ENCODE measurements at regions not wholly inside any gene's neighbourhood (a gene's known extent, or its start where the extent isn't known, plus 50 kb on each side); places are given as distances from the start of the nearest gene placed in this dataset.

DNA sequence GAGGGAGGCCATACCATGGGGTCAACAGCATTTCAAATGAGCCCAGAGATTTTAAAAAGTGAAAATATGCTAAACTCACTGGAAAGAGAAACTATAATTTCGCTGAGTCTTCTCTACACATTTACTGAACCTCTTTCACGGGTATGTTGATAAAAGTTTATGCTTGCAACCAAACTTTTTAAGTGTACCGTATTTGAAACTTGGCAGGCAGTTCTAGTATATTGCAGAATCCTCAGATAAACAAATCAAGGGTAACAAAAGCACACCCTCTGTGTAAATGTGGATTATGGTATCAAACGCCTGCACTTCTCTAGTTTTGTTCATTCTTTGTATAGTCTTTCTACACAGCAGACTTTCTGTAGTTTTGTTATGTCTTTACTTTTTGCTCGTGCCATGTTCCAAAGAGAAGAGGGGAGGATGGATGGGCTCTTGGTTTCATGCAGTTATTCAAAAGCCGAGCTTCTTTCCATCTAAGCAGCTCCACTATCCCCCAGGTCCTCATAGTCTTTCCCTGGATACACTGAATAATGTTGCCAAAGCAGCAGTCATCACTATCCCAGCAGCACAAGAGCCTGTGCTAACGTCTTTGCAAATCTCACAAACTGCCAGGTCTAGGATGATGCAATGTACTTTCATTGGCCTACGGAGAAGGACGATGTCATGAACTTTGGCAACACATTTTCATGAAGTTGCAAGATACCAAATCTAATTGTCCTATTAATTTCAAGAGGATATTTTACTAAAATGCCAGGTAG lies 131.2 kb downstream of the MPP7 start:
- no peaks in the 10 kb centered on the region for H3K9me3 ChIP-seq
- no peak overlapping the region for H3K27ac ChIP-seq
- no peaks in the 10 kb centered on the region for H3K27me3 ChIP-seq
- TF ChIP-seq POLR2A (IDR thresholded peaks at IDR 0.05), result no peak
- TF ChIP-seq, protein P1, sequence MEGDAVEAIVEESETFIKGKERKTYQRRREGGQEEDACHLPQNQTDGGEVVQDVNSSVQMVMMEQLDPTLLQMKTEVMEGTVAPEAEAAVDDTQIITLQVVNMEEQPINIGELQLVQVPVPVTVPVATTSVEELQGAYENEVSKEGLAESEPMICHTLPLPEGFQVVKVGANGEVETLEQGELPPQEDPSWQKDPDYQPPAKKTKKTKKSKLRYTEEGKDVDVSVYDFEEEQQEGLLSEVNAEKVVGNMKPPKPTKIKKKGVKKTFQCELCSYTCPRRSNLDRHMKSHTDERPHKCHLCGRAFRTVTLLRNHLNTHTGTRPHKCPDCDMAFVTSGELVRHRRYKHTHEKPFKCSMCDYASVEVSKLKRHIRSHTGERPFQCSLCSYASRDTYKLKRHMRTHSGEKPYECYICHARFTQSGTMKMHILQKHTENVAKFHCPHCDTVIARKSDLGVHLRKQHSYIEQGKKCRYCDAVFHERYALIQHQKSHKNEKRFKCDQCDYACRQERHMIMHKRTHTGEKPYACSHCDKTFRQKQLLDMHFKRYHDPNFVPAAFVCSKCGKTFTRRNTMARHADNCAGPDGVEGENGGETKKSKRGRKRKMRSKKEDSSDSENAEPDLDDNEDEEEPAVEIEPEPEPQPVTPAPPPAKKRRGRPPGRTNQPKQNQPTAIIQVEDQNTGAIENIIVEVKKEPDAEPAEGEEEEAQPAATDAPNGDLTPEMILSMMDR (IDR thresholded peaks at IDR 0.05), result no peak
- no peaks in the 10 kb centered on the region for H3K36me3 ChIP-seq
- H3K4me1 ChIP-seq, result no peaks in the 10 kb centered on the region
- H3K4me3 ChIP-seq, result no peak overlapping the region
- no peak for DNase-seq

DNA sequence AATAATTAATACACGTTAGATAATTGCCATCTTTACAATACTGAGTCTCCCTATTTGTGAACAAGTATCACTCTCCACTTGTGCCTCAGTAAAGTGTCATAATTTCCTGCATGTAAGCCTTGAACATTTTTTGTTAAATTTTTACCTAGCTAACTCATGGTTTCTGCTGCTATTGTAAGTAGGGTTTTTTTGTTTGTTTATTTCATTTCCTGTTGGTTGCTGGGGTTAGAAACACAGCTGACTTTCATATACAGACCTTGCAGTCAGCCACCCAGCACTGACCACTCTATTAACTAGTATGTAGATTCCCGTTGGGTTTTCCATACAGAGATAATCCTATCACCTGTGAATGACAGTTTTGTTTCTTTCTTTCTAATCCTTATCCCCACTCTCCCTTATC lies 133.3 kb downstream of the MPP7 start:
- TF ChIP-seq, protein P1 (IDR thresholded peaks at IDR 0.05), result no peak
- no peak for TF ChIP-seq POLR2A (IDR thresholded peaks at IDR 0.05)
- no peak overlapping the region for H3K4me3 ChIP-seq
- no peak for DNase-seq
- H3K27me3 ChIP-seq, result no peaks in the 10 kb centered on the region
- H3K27ac ChIP-seq, result no peak overlapping the region
- no peaks in the 10 kb centered on the region for H3K36me3 ChIP-seq
- H3K4me1 ChIP-seq, result no peaks in the 10 kb centered on the region
- no peaks in the 10 kb centered on the region for H3K9me3 ChIP-seq

DNA sequence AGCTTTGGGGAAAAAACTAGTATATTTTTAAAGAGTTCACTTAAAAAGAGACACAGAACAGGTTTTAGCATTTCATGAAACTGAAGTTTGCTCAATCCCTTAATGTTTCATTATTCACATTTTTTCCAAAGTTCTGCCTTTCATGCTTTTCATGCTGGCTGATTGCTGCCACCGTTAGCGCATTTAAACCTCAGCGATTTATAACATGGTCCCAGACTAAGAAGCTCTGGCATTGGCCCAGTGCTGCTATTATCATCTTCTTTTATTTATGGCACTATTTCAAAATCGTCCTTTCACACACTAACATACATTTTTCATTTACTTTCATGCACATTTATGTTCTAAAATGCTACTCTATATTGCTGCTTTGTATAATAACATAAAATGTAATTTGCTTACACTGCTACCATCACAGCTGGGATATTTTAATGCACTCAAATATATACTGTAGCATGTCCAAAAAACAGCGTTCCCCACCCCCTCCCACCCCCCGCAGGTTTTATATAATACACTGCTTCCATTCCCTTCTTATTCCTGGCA lies 141.9 kb downstream of the MPP7 start:
- H3K9me3 ChIP-seq, result no peaks in the 10 kb centered on the region
- H3K36me3 ChIP-seq, result no peaks in the 10 kb centered on the region
- no peak overlapping the region for H3K4me3 ChIP-seq
- no peaks in the 10 kb centered on the region for H3K27me3 ChIP-seq
- TF ChIP-seq POLR2A (IDR thresholded peaks at IDR 0.05), result no peak
- H3K27ac ChIP-seq, result no peak overlapping the region
- no peak for DNase-seq
- no peaks in the 10 kb centered on the region for H3K4me1 ChIP-seq

- no peaks in the 10 kb centered on the region for H3K9me3 ChIP-seq
- no peaks in the 10 kb centered on the region for H3K27me3 ChIP-seq
- H3K4me1 ChIP-seq, result no peaks in the 10 kb centered on the region
- no peak overlapping the region for H3K27ac ChIP-seq
- TF ChIP-seq, protein P1 (IDR thresholded peaks at IDR 0.05), result no peak
- no peak for TF ChIP-seq POLR2A (IDR thresholded peaks at IDR 0.05)
- DNase-seq, result no peak
- H3K36me3 ChIP-seq, result no peaks in the 10 kb centered on the region
- no peak overlapping the region for H3K4me3 ChIP-seq
Observed at GRCh38 chr10:28157379-28157778, 145.5 kb downstream of the MPP7 start.

DNA sequence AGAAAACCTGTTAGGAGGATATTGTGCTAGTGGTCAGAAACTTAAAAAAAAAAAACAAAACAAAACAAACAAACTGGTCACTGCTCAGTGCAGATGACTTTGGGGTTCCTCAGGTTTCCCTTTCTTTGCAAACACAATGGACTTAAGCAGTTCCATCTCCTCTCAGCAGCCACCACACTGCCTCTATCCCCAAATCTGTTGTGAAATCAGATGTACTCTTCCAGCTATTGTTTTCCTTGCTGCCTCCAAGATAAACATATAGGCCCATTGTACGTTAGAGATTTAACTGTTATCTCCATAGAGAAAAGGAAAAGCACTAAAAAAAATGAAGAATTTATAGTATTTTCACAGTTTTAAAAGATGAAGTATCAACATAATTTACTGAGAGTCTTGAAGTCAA lies 147.1 kb downstream of the MPP7 start:
- DNase-seq, result no peak
- no peaks in the 10 kb centered on the region for H3K36me3 ChIP-seq
- H3K4me1 ChIP-seq, result no peaks in the 10 kb centered on the region
- no peak for TF ChIP-seq POLR2A (IDR thresholded peaks at IDR 0.05)
- H3K27me3 ChIP-seq, result no peaks in the 10 kb centered on the region
- H3K9me3 ChIP-seq, result no peaks in the 10 kb centered on the region
- no peak overlapping the region for H3K4me3 ChIP-seq
- H3K27ac ChIP-seq, result no peak overlapping the region

GRCh38 chr10:28151636-28152035 lies 151.2 kb downstream of the MPP7 start:
- Histone ChIP-seq H3K27me3 (no peaks in the 10 kb centered on the region), H3K36me3 (no peaks in the 10 kb centered on the region), H3K4me3 (no peak overlapping the region), H3K9me3 (no peaks in the 10 kb centered on the region), H3K27ac (no peak overlapping the region), H3K4me1 (no peaks in the 10 kb centered on the region)
- no peak for TF ChIP-seq POLR2A (IDR thresholded peaks at IDR 0.05)
- TF ChIP-seq, protein P1 (IDR thresholded peaks at IDR 0.05), result no peak
- no peak for DNase-seq
